Psoas muscle (tissue), 7 donors: ENCODE measurements at regions not wholly inside any gene's neighbourhood (a gene's known extent, or its start where the extent isn't known, plus 50 kb on each side); places are given as distances from the start of the nearest gene placed in this dataset.

Experiments used
- ATAC-seq, 4 donors: fragments of 200-7000 bp; cut with Tn5 transposase; one replicate each; pipeline ENCODE4 v1.9.1; 2020; ENCODE audit warnings: moderate library complexity in 3 of 4, mild to moderate bottlenecking in 2 of 4
- DNase-seq, 2 donors: peaks; one replicate each; pipeline ENCODE4 v3.0.0-alpha.2; 2020
- H3K27ac ChIP-seq: fragments of 200-600 bp; one replicate; pipeline ENCODE4 v1.8.0; 2022
- H3K27me3 ChIP-seq, 3 donors: fragments of 200-600 bp in 1 of 3; one replicate each; pipeline versions ENCODE4 v1.6.1 to v1.8.0; 2013 to 2022; ENCODE audit warnings: low read length in 2 of 3, mild to moderate bottlenecking in 2 of 3, moderate library complexity in 1 of 3; ENCODE audit not compliant: insufficient read depth in 3 of 3
- H3K36me3 ChIP-seq, 2 donors: fragments of 200-600 bp in 1 of 2; one replicate each; pipeline versions ENCODE4 v1.6.1 to v1.8.0; 2013 to 2022; ENCODE audit warnings: low read depth in 1 of 2, mild to moderate bottlenecking in 1 of 2, moderate library complexity in 1 of 2; ENCODE audit not compliant: insufficient read depth in 1 of 2
- H3K4me1 ChIP-seq: fragments of 200-600 bp; one replicate; pipeline ENCODE4 v1.8.0; 2022
- H3K4me3 ChIP-seq: fragments of 200-600 bp; one replicate; pipeline ENCODE4 v1.8.0; 2022; ENCODE audit warnings: mild to moderate bottlenecking
- H3K9me3 ChIP-seq: fragments of 200-600 bp; one replicate; pipeline ENCODE4 v1.8.0; 2022
- WGBS, 3 donors: extraction: QIAGEN DNeasy Blood & Tissue Kit; methylation state at CpG; one replicate each; pipeline versions ENCODE4 v1.1.6 to v1.1.7; 2013; 5-methylcytosine and 5-hydroxymethylcytosine counted together
- intact Hi-C, 2 donors: fragments of 100-400 bp; cut with DNase I; formaldehyde crosslinking; loops; one replicate each; pipeline versions ENCODE4 v1.11.0 to v1.14.2; 2022
- TF ChIP-seq, protein P1 (sequence below): fragments of 200-600 bp; IDR thresholded peaks from one replicate; pipeline ENCODE4 v1.8.0; 2022; ENCODE audit warnings: antibody characterized with exemption
- donor health status: healthy with polysubstance abuse.
- donor health status: DM: no; HTN: no; CAD: no; lungs with moderate emphysema.
- donor health status: Bipolar disorder and iron deficiency.
- donor health status: healthy.
- donor health status: DM: yes; HTN: yes; CAD: no.
- donor health status: DM: no; HTN: no; CAD: no.
- donor health status: DM: yes; HTN: yes; CAD: no.

DNA sequence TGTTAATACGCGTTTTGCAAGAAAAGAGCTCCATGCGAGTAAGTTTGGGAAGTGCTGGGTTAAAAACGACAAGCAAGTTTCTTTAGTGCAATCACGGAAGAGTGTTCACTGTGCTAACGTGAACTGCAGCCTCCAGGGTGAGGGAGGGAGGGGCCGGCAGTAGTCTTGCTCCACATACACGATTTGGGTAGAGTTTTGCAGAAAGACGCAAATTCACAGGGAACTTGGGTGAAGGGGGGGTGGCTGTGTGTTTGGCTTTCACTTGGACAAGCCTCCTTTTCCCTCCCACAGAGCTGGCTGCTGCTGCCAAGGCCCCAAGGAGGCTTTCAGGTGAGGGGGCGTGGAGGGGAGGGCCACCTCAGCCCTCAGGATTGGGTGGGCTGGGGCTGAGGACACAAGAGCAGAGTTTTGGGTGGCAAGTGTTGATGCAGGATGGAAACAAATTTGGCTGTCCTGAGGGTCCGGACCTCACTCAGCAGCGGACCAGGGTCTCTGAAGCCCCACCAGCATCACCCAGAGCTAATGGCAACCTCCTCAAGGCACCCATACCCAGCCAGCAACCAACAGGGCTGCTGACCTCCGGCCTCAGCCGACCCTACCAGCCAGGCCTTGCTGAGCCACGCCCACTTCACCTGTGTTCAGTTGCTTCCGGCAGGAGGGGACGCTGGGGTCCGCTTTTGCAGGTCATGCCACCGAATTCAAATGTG, 204.5 kb downstream of the ERMARD start:
- Histone ChIP-seq H3K4me1 (no peaks in the 10 kb centered on the region), H3K27ac (no peak overlapping the region), H3K9me3 (no peaks in the 10 kb centered on the region), H3K36me3 (no peaks in the 10 kb centered on the region), H3K27me3 (peaks cover 0 to 11% (median 2%) of the 10 kb centered on the region in 3 donors), H3K4me3 (no peak overlapping the region)
- intact Hi-C loops: no loop called here
- TF ChIP-seq, protein P1, sequence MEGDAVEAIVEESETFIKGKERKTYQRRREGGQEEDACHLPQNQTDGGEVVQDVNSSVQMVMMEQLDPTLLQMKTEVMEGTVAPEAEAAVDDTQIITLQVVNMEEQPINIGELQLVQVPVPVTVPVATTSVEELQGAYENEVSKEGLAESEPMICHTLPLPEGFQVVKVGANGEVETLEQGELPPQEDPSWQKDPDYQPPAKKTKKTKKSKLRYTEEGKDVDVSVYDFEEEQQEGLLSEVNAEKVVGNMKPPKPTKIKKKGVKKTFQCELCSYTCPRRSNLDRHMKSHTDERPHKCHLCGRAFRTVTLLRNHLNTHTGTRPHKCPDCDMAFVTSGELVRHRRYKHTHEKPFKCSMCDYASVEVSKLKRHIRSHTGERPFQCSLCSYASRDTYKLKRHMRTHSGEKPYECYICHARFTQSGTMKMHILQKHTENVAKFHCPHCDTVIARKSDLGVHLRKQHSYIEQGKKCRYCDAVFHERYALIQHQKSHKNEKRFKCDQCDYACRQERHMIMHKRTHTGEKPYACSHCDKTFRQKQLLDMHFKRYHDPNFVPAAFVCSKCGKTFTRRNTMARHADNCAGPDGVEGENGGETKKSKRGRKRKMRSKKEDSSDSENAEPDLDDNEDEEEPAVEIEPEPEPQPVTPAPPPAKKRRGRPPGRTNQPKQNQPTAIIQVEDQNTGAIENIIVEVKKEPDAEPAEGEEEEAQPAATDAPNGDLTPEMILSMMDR: no peak
- ATAC-seq (no peak), DNase-seq (no peak)
- 71 to 77% (median 71%) methylated on average over 19 of the region's 19 CpGs for WGBS, 3 donors

DNA sequence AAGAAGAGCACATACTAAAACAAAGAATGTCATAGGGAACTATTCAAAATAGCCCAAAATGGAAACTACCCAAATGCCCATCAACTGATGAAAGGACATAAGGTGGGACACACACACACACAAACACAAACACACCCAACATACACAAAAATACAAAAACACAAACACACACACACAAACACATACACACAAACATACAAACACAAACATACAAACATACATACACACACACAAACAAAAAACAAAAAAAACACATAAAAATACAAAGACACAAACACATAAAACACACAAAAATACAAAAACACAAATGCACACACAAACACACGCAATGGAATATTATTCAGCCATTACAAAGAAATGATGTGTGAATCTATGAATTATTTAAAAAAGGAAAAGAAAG, 203.6 kb downstream of the ERMARD start:
- peaks cover 0 to 8% (median 2%) of the 10 kb centered on the region in 3 donors for H3K27me3 ChIP-seq
- H3K27ac ChIP-seq: no peak overlapping the region
- H3K9me3 ChIP-seq: no peaks in the 10 kb centered on the region
- TF ChIP-seq, protein P1: no peak
- no peaks in the 10 kb centered on the region for H3K36me3 ChIP-seq
- no peak overlapping the region for H3K4me3 ChIP-seq
- intact Hi-C loops: no loop called here
- 98 to 100% (median 100%) methylated on average over 1 of the region's 1 CpG for WGBS, 3 donors
- no peak for ATAC-seq
- H3K4me1 ChIP-seq: no peaks in the 10 kb centered on the region
- no peak for DNase-seq

DNA sequence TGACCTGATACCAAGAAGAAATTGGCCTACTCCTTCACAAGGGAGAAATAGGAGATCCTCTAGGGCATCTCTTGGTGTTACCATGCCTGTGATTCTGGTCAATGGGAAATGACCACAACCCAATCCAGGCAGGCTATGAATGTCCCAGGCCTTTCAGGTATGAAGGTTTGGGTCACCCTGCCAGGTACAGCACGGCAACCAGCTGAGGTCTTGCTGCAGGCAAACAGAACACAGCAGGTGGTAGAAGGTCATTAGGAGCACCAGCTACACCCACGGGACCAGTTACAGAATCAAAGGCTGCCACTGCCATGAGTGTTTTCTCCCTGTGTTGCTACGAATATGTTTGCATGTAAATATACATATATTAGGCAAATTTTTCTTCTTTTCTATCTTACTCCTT, 202.3 kb downstream of the ERMARD start:
- Histone ChIP-seq H3K27ac (no peak overlapping the region), H3K27me3 (peaks cover 0 to 4% (median 2%) of the 10 kb centered on the region in 3 donors), H3K4me3 (no peak overlapping the region), H3K4me1 (no peaks in the 10 kb centered on the region), H3K9me3 (no peaks in the 10 kb centered on the region), H3K36me3 (no peaks in the 10 kb centered on the region)
- DNase-seq (no peak), ATAC-seq (no peak)
- TF ChIP-seq, protein P1: no peak
- intact Hi-C loops: no loop called here
- 57 to 68% (median 64%) methylated on average over 3 of the region's 3 CpGs for WGBS, 3 donors

DNA sequence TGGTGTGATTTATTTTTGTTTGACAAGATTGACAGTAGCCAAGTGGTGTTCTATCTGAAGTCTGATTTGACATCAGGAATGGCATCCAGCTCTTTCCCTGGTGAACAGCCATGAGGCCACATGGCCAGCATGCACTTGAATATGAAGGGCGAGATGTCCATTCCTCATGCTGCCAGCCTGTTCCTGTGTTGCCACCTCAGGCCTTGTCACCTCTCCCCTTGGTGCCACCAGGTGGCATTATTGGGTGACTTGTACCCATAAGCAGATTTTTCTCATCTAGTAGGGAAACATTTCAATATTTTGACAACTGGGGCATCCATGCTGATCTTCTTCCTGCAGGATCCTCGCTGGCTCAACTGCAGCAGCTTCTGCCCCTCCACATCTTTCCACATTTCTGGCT, 199.1 kb downstream of the ERMARD start:
- Histone ChIP-seq H3K9me3 (no peaks in the 10 kb centered on the region), H3K4me3 (no peak overlapping the region), H3K36me3 (no peaks in the 10 kb centered on the region), H3K27ac (no peak overlapping the region), H3K4me1 (no peaks in the 10 kb centered on the region), H3K27me3 (peaks cover 0 to 2% (median 0%) of the 10 kb centered on the region in 3 donors)
- TF ChIP-seq, protein P1: peak; percentile 29
- DNase-seq (no peak), ATAC-seq (peak in 2 of 4 donors; percentile 66 to 70)
- intact Hi-C loops: no loop called here
- 44 to 76% (median 54%) methylated on average over 2 of the region's 2 CpGs for WGBS, 3 donors
